ENCODE measurements at regions not wholly inside any gene's neighbourhood (a gene's known extent, or its start where the extent isn't known, plus 50 kb on each side); places are given as distances from the start of the nearest gene placed in this dataset.

DNA sequence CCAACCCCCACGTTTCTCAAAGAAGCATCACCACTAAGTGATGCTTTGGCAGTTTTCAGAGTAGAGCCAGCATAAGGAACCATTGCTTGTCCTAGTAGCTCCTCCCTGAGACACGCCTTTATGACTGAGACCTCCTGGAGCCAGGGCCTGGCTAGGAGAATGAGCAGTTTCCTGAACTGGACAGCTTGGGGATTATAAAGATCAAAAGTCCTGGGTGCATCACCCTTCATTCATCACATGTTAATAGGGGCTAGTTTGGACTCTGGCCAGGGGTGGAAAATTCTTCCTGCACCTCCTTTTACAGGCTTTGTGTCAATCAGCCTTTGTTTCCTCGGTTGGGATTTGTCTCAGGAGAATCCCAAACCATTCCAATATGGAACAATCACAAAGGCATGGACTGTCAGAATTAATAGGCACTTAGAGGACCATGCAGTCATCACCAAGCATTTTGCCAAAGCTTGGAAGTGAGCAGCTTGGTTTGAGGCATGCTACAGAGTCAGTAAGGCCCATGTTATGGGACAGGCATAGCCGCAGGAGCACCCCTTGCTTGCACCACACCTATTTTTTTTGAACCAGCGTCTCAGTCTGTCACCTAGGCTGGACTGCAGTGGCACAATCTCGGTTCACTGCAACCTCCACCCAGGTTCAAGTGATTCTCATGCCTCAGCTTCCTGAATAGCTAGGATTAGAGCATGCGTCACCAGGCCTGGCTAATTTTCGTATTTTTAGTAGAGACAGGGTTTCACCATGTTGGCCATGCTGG is 64.9 kb upstream of the TGM3 start:
- CTCF ChIA-PET = interaction anchor here (1.9 kb wide), 1 partner anchor 24 kb away, joined by 10 read pairs; no protein-coding TSS in a partner anchor
- H3K4me3 ChIP-seq (ENCODE audit: low read depth, low read length) = no peak overlapping the region
- POLR2A ChIA-PET = no interaction called here
- DNase-seq (ENCODE audit: low read depth, low spot score) = no peak
- TF ChIP-seq, protein P1, sequence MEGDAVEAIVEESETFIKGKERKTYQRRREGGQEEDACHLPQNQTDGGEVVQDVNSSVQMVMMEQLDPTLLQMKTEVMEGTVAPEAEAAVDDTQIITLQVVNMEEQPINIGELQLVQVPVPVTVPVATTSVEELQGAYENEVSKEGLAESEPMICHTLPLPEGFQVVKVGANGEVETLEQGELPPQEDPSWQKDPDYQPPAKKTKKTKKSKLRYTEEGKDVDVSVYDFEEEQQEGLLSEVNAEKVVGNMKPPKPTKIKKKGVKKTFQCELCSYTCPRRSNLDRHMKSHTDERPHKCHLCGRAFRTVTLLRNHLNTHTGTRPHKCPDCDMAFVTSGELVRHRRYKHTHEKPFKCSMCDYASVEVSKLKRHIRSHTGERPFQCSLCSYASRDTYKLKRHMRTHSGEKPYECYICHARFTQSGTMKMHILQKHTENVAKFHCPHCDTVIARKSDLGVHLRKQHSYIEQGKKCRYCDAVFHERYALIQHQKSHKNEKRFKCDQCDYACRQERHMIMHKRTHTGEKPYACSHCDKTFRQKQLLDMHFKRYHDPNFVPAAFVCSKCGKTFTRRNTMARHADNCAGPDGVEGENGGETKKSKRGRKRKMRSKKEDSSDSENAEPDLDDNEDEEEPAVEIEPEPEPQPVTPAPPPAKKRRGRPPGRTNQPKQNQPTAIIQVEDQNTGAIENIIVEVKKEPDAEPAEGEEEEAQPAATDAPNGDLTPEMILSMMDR (IDR thresholded peaks at IDR 0.05; ENCODE audit: insufficient read depth, low read length, missing control alignments) = no peak

DNA sequence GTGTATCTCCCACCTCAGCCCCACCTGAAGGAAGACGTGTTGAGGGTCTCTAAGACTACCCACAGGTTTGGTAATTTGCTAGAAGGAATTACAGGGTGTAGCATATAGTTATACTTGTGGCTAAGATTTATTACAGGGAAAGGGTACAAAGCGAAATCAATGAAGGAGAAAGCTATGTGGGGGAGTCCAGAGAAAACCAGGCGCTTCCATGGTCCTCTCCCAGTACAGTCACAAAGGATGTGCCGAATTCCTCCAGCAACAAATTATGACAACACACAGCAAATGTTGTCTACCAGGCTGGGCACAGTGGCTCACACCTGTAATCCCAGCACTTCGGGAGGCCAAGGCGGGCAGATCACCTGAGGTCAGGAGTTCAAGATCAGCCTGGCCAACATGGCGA is 64.1 kb upstream of the TGM3 start:
- ChIA-PET POLR2A (no interaction called here), CTCF (interaction anchor here (0.8 kb wide), 1 partner anchor 24 kb away, joined by 3 read pairs; no protein-coding TSS in a partner anchor)
- H3K4me3 ChIP-seq (ENCODE audit: low read depth, low read length) = no peak overlapping the region
- TF ChIP-seq, protein P1 (IDR thresholded peaks at IDR 0.05; ENCODE audit: insufficient read depth, low read length, missing control alignments) = no peak
- DNase-seq (ENCODE audit: low read depth, low spot score) = no peak

DNA sequence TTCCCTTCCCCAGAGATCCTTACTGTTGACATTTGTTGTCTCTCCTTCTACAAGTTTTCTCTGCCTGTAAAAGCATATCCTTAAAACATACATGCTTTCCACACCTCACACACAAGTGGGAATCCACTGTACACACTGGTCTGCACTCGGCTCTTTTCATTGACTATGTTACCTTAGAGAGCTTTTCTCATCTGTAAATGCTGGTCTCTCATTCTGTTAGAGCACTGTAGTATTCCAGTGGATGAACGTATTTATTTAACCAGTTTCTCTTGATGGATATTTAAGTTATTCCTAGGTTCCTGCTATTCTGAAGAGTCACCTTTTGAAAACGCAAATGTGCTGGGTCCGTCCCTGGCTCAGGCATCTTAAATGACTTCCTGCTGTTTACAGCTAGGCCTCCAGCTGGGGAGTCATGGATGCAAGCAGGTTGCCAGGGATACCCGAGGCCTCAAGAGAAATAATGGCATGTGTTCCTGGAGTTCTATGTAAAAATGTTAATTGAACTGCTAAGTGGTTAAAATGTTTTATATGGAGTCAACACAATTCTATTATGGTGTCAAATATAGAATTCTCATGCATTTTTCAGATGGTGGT is 61.1 kb upstream of the TGM3 start:
- DNase-seq (ENCODE audit: low read depth, low spot score) = no peak
- TF ChIP-seq, protein P1 (IDR thresholded peaks at IDR 0.05; ENCODE audit: insufficient read depth, low read length, missing control alignments) = no peak
- ChIA-PET CTCF (interaction anchor here (1.0 to 1.6 kb wide), 4 partner anchors 8 to 219 kb away, joined by 3 to 6 read pairs (median 4); no protein-coding TSS in a partner anchor), POLR2A (no interaction called here)
- no peak overlapping the region for H3K4me3 ChIP-seq (ENCODE audit: low read depth, low read length)

DNA sequence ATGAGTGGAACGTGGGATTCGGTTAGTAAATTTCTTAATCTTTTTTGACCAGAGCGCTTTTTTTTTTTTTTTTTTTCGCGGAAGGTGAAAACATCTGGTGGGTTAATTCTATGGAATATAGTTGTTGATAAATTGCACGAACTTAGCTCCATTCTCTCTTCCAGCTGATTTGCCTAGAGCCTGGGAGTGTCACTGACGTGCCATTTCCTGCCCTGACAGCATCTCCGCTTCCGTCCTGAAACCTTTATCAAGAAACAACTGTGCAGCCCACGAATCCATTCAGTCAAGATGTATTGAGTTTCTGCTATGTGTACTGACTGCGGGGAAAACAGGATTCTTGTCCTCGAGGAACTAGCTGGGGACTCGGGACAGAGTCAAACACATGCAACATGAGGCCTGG is 59.5 kb upstream of the TGM3 start:
- no peak for DNase-seq (ENCODE audit: low read depth, low spot score)
- ChIA-PET CTCF (interaction anchor here (0.7 to 2.2 kb wide), 16 partner anchors 9 to 459 kb away, joined by 3 to 15 read pairs (median 4); no protein-coding TSS in a partner anchor), POLR2A (interaction anchor here (0.7 to 1.6 kb wide), 5 partner anchors 25 to 415 kb away, joined by 3 to 18 read pairs (median 4); partner anchors contain the start of gene SNRPB)

DNA sequence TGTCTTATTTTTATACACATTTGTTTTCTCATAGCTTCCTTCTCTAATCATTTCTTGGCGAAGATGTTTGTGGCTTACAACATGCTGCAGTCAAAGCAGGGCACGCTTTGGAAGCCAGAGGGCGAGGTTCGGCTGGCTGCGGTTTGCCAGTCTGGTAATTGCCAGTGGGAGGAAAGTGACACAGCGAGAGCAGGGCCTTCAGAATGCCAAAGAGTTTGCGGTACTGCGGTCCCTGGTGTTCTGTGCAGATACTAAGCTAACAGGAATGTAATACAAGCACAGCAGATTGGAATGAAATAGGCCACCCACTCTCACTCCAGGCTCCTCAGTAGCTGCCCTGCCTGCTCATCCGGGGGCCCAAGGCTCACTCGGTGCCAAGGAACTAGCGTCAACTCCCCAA is 58.7 kb upstream of the TGM3 start:
- POLR2A ChIA-PET = interaction anchor here (0.7 to 1.6 kb wide), 4 partner anchors 26 to 234 kb away, joined by 3 to 18 read pairs (median 4); partner anchors contain the start of gene SNRPB
- CTCF ChIA-PET = interaction anchor here (0.7 to 2.2 kb wide), 18 partner anchors 9 to 460 kb away, joined by 3 to 15 read pairs (median 4); no protein-coding TSS in a partner anchor
- peak; percentile 98 for DNase-seq (ENCODE audit: low read depth, low spot score)
- H3K4me3 ChIP-seq (ENCODE audit: low read depth, low read length) = no peak overlapping the region
- TF ChIP-seq, protein P1 (IDR thresholded peaks at IDR 0.05; ENCODE audit: insufficient read depth, low read length, missing control alignments) = peak; percentile 5

More for the DNA sequence above, 59.5 kb upstream of the TGM3 start:
- no peak overlapping the region for H3K4me3 ChIP-seq (ENCODE audit: low read depth, low read length)
- TF ChIP-seq, protein P1 (IDR thresholded peaks at IDR 0.05; ENCODE audit: insufficient read depth, low read length, missing control alignments) = no peak

DNA sequence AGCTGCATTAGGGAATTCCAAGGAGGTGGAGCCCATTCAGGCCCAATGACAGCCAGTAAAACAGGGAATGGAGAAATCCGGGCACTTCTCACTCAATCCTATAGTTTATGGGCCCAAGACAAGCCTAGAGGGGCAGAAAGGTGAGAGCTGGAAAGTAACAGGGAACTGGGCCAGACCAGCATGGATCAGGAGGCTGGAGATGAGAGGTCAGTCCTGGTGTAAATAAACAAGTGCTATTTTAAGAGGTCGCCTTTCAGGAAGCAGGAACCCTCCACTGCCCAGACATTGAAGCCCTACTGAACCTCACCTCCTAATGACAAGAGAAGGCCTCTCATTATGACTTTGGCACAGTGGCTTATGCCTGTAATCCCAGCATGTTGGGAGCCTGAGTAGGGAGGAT is 57.2 kb upstream of the TGM3 start:
- TF ChIP-seq, protein P1 (IDR thresholded peaks at IDR 0.05; ENCODE audit: insufficient read depth, low read length, missing control alignments) = no peak
- CTCF ChIA-PET = interaction anchor here (0.6 to 2.0 kb wide), 3 partner anchors 35 to 215 kb away, joined by 3 to 6 read pairs (median 3); no protein-coding TSS in a partner anchor
- no peak overlapping the region for H3K4me3 ChIP-seq (ENCODE audit: low read depth, low read length)
- POLR2A ChIA-PET = no interaction called here
- DNase-seq (ENCODE audit: low read depth, low spot score) = no peak

Measured in AG04449 (cell line).